Gastroesophageal sphincter (tissue), 4 donors: ENCODE measurements at regions not wholly inside any gene's neighbourhood (a gene's known extent, or its start where the extent isn't known, plus 50 kb on each side); places are given as distances from the start of the nearest gene placed in this dataset.

Experiments
- ATAC-seq: fragments of 150-250 bp; one replicate; pipeline ENCODE4 v1.9.1; 2016; ENCODE audit warnings: mild to moderate bottlenecking, moderate library complexity
- H3K27ac ChIP-seq, 4 donors: fragments of 200-600 bp; sonication (generic) in 3 of 4; 1 replicate in 3 of 4; 2 replicates in 1 of 4; pipeline ENCODE4 v1.5.1; 2016 to 2019
- H3K27me3 ChIP-seq: fragments of 200-600 bp; sonication (generic); one replicate; pipeline ENCODE4 v1.5.1; 2019
- H3K36me3 ChIP-seq, 2 donors: fragments of 200-600 bp; sonication (generic); one replicate each; pipeline ENCODE4 v1.5.1; 2019; ENCODE audit warnings: control low read depth in 1 of 2
- H3K4me1 ChIP-seq, 3 donors: fragments of 200-600 bp; sonication (generic); 1 replicate in 2 of 3; 2 replicates in 1 of 3; pipeline ENCODE4 v1.5.1; 2016 to 2019; ENCODE audit warnings: control low read depth in 2 of 3
- H3K4me3 ChIP-seq, 2 donors: fragments of 200-600 bp; sonication (generic); one replicate each; pipeline ENCODE4 v1.5.1; 2019; ENCODE audit warnings: mild to moderate bottlenecking in 1 of 2, moderate library complexity in 1 of 2
- H3K9me3 ChIP-seq, 3 donors: fragments of 200-600 bp; sonication (generic); one replicate each; pipeline ENCODE4 v1.5.1; 2017 to 2019; ENCODE audit warnings: control low read depth in 2 of 3
- CTCF ChIP-seq, 4 experiments: fragments of 200-600 bp in 2 of 4; fragments of 450-650 bp in 2 of 4; sonication (generic) in 1 of 4; IDR thresholded peaks; one replicate each; pipeline ENCODE4 v1.5.1; 2017 to 2019; ENCODE audit warnings: antibody characterized with exemption in 4 of 4, mild to moderate bottlenecking in 2 of 4, moderate library complexity in 2 of 4
- EP300 ChIP-seq: sonication (generic); formaldehyde crosslinking; IDR thresholded peaks from one replicate; pipeline ENCODE4 v1.6.1; 2017; ENCODE audit warnings: antibody characterized with exemption, mild to moderate bottlenecking
- POLR2A ChIP-seq, 2 donors: fragments of 450-650 bp; IDR thresholded peaks; one replicate each; pipeline ENCODE4 v1.6.1; 2017; ENCODE audit warnings: antibody characterized with exemption in 2 of 2, mild to moderate bottlenecking in 2 of 2, moderate library complexity in 1 of 2
- POLR2AphosphoS5 ChIP-seq: sonication (generic); formaldehyde crosslinking; IDR thresholded peaks from one replicate; pipeline ENCODE4 v1.6.1; 2017; ENCODE audit warnings: antibody characterized with exemption
- WGBS, 2 donors: methylation state at CpG; one replicate each; pipeline ENCODE4 v1.1.5; 2018; ENCODE audit warnings: low coverage in 1 of 2; 5-methylcytosine and 5-hydroxymethylcytosine counted together

- 42 to 67% methylated on average over 1 of the region's 1 CpG for WGBS, 2 donors
- ATAC-seq: no peak
- Histone ChIP-seq H3K27ac (no peak overlapping the region), H3K36me3 (no peaks in the 10 kb centered on the region), H3K27me3 (no peaks in the 10 kb centered on the region), H3K4me1 (no peaks in the 10 kb centered on the region), H3K9me3 (peaks cover 0 to 16% (median 0%) of the 10 kb centered on the region in 3 donors), H3K4me3 (no peak overlapping the region)
- TF ChIP-seq CTCF (IDR thresholded peaks at IDR 0.05) (no peak), POLR2A (IDR thresholded peaks at IDR 0.05) (no peak), EP300 (no peak), POLR2AphosphoS5 (no peak)
These were observed 610.2 kb downstream of the ZNF385D start for GRCh38 chr3:21140785-21141184.

GRCh38 chr3:21138085-21138484, 612.9 kb downstream of the ZNF385D start:
- no peaks in the 10 kb centered on the region for H3K36me3 ChIP-seq
- ATAC-seq: no peak
- H3K9me3 ChIP-seq: no peaks in the 10 kb centered on the region
- H3K4me1 ChIP-seq: no peaks in the 10 kb centered on the region
- TF ChIP-seq CTCF (IDR thresholded peaks at IDR 0.05) (no peak), POLR2A (IDR thresholded peaks at IDR 0.05) (no peak), POLR2AphosphoS5 (no peak), EP300 (no peak)
- no peak overlapping the region for H3K4me3 ChIP-seq
- no peak overlapping the region for H3K27ac ChIP-seq
- no peaks in the 10 kb centered on the region for H3K27me3 ChIP-seq
- WGBS, 2 donors: 84 to 86% methylated on average over 2 of the region's 2 CpGs

GRCh38 chr3:21132896-21133295, 618.1 kb downstream of the ZNF385D start:
- no peaks in the 10 kb centered on the region for H3K27me3 ChIP-seq
- H3K9me3 ChIP-seq: peaks cover 0 to 16% (median 0%) of the 10 kb centered on the region in 3 donors
- ATAC-seq: no peak
- no peaks in the 10 kb centered on the region for H3K4me1 ChIP-seq
- H3K4me3 ChIP-seq: no peak overlapping the region
- TF ChIP-seq POLR2A (IDR thresholded peaks at IDR 0.05) (no peak), CTCF (IDR thresholded peaks at IDR 0.05) (no peak), POLR2AphosphoS5 (no peak), EP300 (no peak)
- H3K36me3 ChIP-seq: no peaks in the 10 kb centered on the region
- no peak overlapping the region for H3K27ac ChIP-seq

- peaks cover 0 to 10% (median 0%) of the 10 kb centered on the region in 3 donors for H3K9me3 ChIP-seq
- 88 to 97% methylated on average over 2 of the region's 2 CpGs for WGBS, 2 donors
- H3K27ac ChIP-seq: no peak overlapping the region
These were observed 630.2 kb downstream of the ZNF385D start for GRCh38 chr3:21120826-21121225.

More at GRCh38 chr3:21120826-21121225, 630.2 kb downstream of the ZNF385D start:
- no peak for TF ChIP-seq CTCF (IDR thresholded peaks at IDR 0.05)
- no peak for TF ChIP-seq POLR2AphosphoS5
- TF ChIP-seq EP300: no peak
- no peak for TF ChIP-seq POLR2A (IDR thresholded peaks at IDR 0.05)
- Histone ChIP-seq H3K27me3 (no peaks in the 10 kb centered on the region), H3K4me1 (no peaks in the 10 kb centered on the region), H3K4me3 (no peak overlapping the region), H3K36me3 (no peaks in the 10 kb centered on the region)
- no peak for ATAC-seq
